GM23248 (cell line): ENCODE measurements at regions not wholly inside any gene's neighbourhood (a gene's known extent, or its start where the extent isn't known, plus 50 kb on each side); places are given as distances from the start of the nearest gene placed in this dataset.

Experiments
- EZH2 ChIP-seq: fragments of 200-600 bp; sonication (generic); IDR thresholded peaks from 2 replicates; pipeline ENCODE4 v1.6.1; 2018; ENCODE audit warnings: antibody characterized with exemption, mild to moderate bottlenecking; ENCODE audit not compliant: insufficient read depth, poor library complexity, severe bottlenecking
- EZH2phosphoT487 ChIP-seq: fragments of 200-600 bp; sonication (generic); IDR thresholded peaks from 2 replicates; pipeline ENCODE4 v1.6.1; 2018; ENCODE audit warnings: antibody characterized with exemption, moderate library complexity, mild to moderate bottlenecking, low read depth; ENCODE audit not compliant: insufficient read depth

DNA sequence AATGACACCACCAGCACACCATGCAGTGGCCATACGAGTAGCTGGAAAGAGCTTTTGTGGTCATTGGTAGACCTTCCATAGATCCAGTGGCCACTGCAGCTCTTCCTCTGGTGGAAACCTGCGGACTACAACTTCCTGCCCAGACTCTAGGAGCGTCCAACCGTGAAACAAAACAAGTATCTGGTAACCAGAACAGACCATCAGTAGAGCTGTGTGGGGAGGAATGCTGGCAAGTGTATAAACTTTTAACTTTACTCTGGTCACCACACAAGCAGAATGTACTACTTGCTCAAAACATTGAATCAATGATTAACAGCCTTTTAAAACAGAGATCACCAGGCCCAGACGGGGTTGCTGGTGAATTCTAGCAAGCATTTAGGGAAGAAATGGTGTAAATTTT lies 154.7 kb upstream of the DGKB start:
- TF ChIP-seq EZH2phosphoT487: no peak
- TF ChIP-seq EZH2: no peak
